ENCODE measurements at regions not wholly inside any gene's neighbourhood (a gene's known extent, or its start where the extent isn't known, plus 50 kb on each side); places are given as distances from the start of the nearest gene placed in this dataset.

GRCh38 chr2:193590831-193591230 lies 1396.1 kb upstream of the TMEFF2 start:
- Histone ChIP-seq H3K9me3 (no peaks in the 10 kb centered on the region), H3K4me3 (no peak overlapping the region), H3K4me1 (no peaks in the 10 kb centered on the region), H3K36me3 (no peaks in the 10 kb centered on the region), H3K27me3 (no peaks in the 10 kb centered on the region), H3K27ac (no peak overlapping the region)
- intact Hi-C loops (cut with DNase I) = no loop called here
- no peak for DNase-seq
- 88 to 89% methylated on average over 6 of the region's 6 CpGs for WGBS, 2 donors
- TF ChIP-seq EP300 (IDR thresholded peaks at IDR 0.05) = no peak
- TF ChIP-seq CTCF (IDR thresholded peaks at IDR 0.05) = no peak
- no peak for TF ChIP-seq POLR2AphosphoS5 (IDR thresholded peaks at IDR 0.05)
- no peak for TF ChIP-seq POLR2A (IDR thresholded peaks at IDR 0.05)

DNA sequence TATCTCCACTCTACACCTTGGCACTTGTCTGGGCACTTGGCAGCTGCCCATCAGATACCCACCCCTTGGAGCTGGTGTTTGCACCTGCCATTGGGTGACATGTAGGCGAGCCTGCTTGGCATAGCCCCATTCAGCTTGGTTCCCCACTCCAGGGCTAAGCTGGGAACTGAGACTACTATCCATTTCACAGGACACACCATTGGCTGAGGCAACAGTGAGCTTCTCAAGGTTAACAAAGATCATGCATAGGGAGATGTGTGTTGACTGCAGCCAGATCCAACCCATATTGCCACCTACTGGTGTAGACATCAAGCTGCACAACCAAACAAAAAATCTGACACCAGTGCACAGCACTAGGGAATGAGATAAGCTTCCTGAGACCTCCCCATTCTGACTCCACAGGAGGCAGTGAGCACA lies 1389.8 kb upstream of the TMEFF2 start:
- intact Hi-C loops (cut with DNase I) = no loop called here
- Histone ChIP-seq H3K27ac (no peak overlapping the region), H3K4me1 (no peaks in the 10 kb centered on the region), H3K27me3 (no peaks in the 10 kb centered on the region), H3K9me3 (no peaks in the 10 kb centered on the region), H3K36me3 (no peaks in the 10 kb centered on the region), H3K4me3 (no peak overlapping the region)
- TF ChIP-seq POLR2AphosphoS5 (IDR thresholded peaks at IDR 0.05) (no peak), EP300 (IDR thresholded peaks at IDR 0.05) (no peak), POLR2A (IDR thresholded peaks at IDR 0.05) (no peak), CTCF (IDR thresholded peaks at IDR 0.05) (no peak)
- DNase-seq = no peak
- 70 to 84% methylated on average over 1 of the region's 1 CpG for WGBS, 2 donors

DNA sequence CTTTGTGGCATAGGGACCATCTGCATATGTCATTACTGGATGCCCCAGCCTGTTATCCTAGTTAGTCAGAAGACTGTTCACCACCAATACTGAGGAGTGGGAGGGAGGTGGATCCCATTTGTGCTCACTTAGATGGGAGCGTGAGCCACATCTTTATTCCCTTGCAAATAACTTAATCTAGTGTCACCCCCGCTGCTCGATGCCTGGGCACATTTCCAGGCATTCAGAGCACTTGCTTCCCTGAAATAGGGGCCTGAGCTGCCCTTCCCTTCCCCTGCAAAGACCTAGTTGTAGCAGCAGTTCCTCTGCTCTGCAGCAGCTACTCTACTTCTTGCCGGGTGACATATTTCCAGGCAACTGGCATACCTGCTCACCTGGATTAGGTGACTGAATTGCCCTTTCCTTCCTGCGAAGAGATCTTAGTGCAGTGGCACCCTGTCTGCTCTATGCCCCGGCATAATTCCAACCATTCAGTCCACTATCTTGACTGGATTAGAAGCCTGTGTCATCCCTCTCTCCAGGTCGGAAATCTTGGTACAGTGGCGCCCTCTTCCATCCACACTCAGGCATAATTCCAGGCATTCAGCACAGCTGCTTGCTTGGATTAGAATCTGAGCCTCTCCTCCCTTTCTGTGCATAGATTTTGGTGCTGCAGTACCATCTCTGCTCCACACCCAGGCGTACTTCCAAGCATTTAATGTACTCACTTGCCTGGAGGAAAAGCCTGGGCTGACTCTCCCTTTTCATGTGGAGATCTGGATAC lies 1389.1 kb upstream of the TMEFF2 start:
- no peak for TF ChIP-seq CTCF (IDR thresholded peaks at IDR 0.05)
- no peak for TF ChIP-seq EP300 (IDR thresholded peaks at IDR 0.05)
- no peak for TF ChIP-seq POLR2A (IDR thresholded peaks at IDR 0.05)
- TF ChIP-seq POLR2AphosphoS5 (IDR thresholded peaks at IDR 0.05) = no peak
- Histone ChIP-seq H3K4me3 (no peak overlapping the region), H3K4me1 (no peaks in the 10 kb centered on the region), H3K9me3 (no peaks in the 10 kb centered on the region), H3K27me3 (no peaks in the 10 kb centered on the region), H3K27ac (no peak overlapping the region), H3K36me3 (no peaks in the 10 kb centered on the region)
- intact Hi-C loops (cut with DNase I) = no loop called here
- no peak for DNase-seq
- 76 to 81% methylated on average over 9 of the region's 9 CpGs for WGBS, 2 donors

- Histone ChIP-seq H3K4me3 (no peak overlapping the region), H3K9me3 (no peaks in the 10 kb centered on the region), H3K27ac (no peak overlapping the region), H3K4me1 (no peaks in the 10 kb centered on the region), H3K27me3 (no peaks in the 10 kb centered on the region), H3K36me3 (no peaks in the 10 kb centered on the region)
- intact Hi-C loops (cut with DNase I) = no loop called here
- TF ChIP-seq CTCF (IDR thresholded peaks at IDR 0.05) = no peak
- TF ChIP-seq POLR2A (IDR thresholded peaks at IDR 0.05) = no peak
- no peak for TF ChIP-seq POLR2AphosphoS5 (IDR thresholded peaks at IDR 0.05)
- no peak for TF ChIP-seq EP300 (IDR thresholded peaks at IDR 0.05)
- no peak for DNase-seq
- 89 to 96% methylated on average over 1 of the region's 1 CpG for WGBS, 2 donors
Observed at GRCh38 chr2:193581807-193582206, 1387.1 kb upstream of the TMEFF2 start.

Data from sigmoid colon (tissue), 6 donors.